Karpas-422 (cell line): ENCODE measurements at regions not wholly inside any gene's neighbourhood (a gene's known extent, or its start where the extent isn't known, plus 50 kb on each side); places are given as distances from the start of the nearest gene placed in this dataset.

Experiments used
- DNase-seq: peaks from one replicate; pipeline ENCODE4 v3.0.0-alpha.2; 2015
- H2AFZ ChIP-seq: fragments of 200-600 bp; sonication (generic); 2 replicates; pipeline ENCODE4 v1.6.1; 2014; ENCODE audit warnings: antibody characterized with exemption, low read length, mixed read lengths
- H3K27ac ChIP-seq: fragments of 200-600 bp; sonication (generic); 2 replicates; pipeline ENCODE4 v1.5.1; 2014; ENCODE audit warnings: mild to moderate bottlenecking, low read length, moderate library complexity
- H3K27me3 ChIP-seq: fragments of 200-600 bp; sonication (generic); 2 replicates; pipeline ENCODE4 v1.6.1; 2014; ENCODE audit warnings: low read length, mixed read lengths
- H3K36me3 ChIP-seq: fragments of 200-600 bp; sonication (generic); 2 replicates; pipeline ENCODE4 v1.6.1; 2014; ENCODE audit warnings: low read length, mixed read lengths; ENCODE audit not compliant: insufficient read depth
- H3K4me1 ChIP-seq: fragments of 200-600 bp; sonication (generic); 2 replicates; pipeline ENCODE4 v1.6.1; 2014; ENCODE audit warnings: mild to moderate bottlenecking, low read length, mixed read lengths
- H3K4me2 ChIP-seq: fragments of 200-600 bp; sonication (generic); 2 replicates; pipeline ENCODE4 v1.6.1; 2014; ENCODE audit warnings: low read length, low read depth, mild to moderate bottlenecking; ENCODE audit not compliant: poor library complexity, severe bottlenecking
- H3K4me3 ChIP-seq: fragments of 200-600 bp; sonication (generic); 2 replicates; pipeline ENCODE4 v1.5.1; 2014; ENCODE audit warnings: mild to moderate bottlenecking, antibody characterized with exemption, low read length, mixed read lengths
- H3K79me2 ChIP-seq: fragments of 200-600 bp; sonication (generic); 2 replicates; pipeline ENCODE4 v1.6.1; 2014; ENCODE audit warnings: mild to moderate bottlenecking, low read length, mixed read lengths
- H3K9ac ChIP-seq: fragments of 200-600 bp; sonication (generic); 2 replicates; pipeline ENCODE4 v1.6.0; 2014; ENCODE audit warnings: low read length
- H3K9me2 ChIP-seq: fragments of 200-600 bp; sonication (generic), shearing (Covaris generic); replicated peaks from 2 replicates; pipeline ENCODE4 v1.6.0; 2014; ENCODE audit warnings: mild to moderate bottlenecking, low read length, moderate library complexity; ENCODE audit not compliant: insufficient read depth
- H3K9me3 ChIP-seq: fragments of 300-700, 200-600 bp; sonication (generic); 2 replicates; pipeline ENCODE4 v1.6.1; 2014; ENCODE audit warnings: low read length, mixed read lengths
- H4K20me1 ChIP-seq: fragments of 200-600 bp; sonication (generic); 2 replicates; pipeline ENCODE4 v1.6.1; 2014; ENCODE audit warnings: mild to moderate bottlenecking, antibody characterized with exemption, low read length, low read depth; ENCODE audit not compliant: insufficient read depth

GRCh38 chr13:50382511-50382910 lies 367.3 kb downstream of the KCNRG start:
- Histone ChIP-seq H3K9ac (no peak overlapping the region), H4K20me1 (no peaks in the 10 kb centered on the region), H3K79me2 (no peaks in the 10 kb centered on the region), H3K4me2 (no peak overlapping the region), H3K36me3 (peaks cover 7% of the 10 kb centered on the region; the same call in 1 of the 2 replicates), H3K27ac (no peak overlapping the region), H3K9me3 (peaks cover 7% of the 10 kb centered on the region; the same call in 1 of the 2 replicates), H2AFZ (no peak overlapping the region), H3K4me3 (no peak overlapping the region), H3K9me2 (no peaks in the 10 kb centered on the region), H3K4me1 (peaks cover 34% of the 10 kb centered on the region), H3K27me3 (no peaks in the 10 kb centered on the region)
- no peak for DNase-seq

- H4K20me1 ChIP-seq = no peaks in the 10 kb centered on the region
- no peak overlapping the region for H2AFZ ChIP-seq
- H3K9me3 ChIP-seq = peaks cover 7% of the 10 kb centered on the region; the same call in 1 of the 2 replicates
- H3K9me2 ChIP-seq = no peaks in the 10 kb centered on the region
- no peak overlapping the region for H3K4me3 ChIP-seq
- peaks cover 34% of the 10 kb centered on the region for H3K4me1 ChIP-seq
- H3K36me3 ChIP-seq = peaks cover 7% of the 10 kb centered on the region; the same call in 1 of the 2 replicates
- H3K4me2 ChIP-seq = no peak overlapping the region
- no peaks in the 10 kb centered on the region for H3K27me3 ChIP-seq
- H3K9ac ChIP-seq = no peak overlapping the region
- H3K79me2 ChIP-seq = no peaks in the 10 kb centered on the region
- no peak overlapping the region for H3K27ac ChIP-seq
- no peak for DNase-seq
Observed at GRCh38 chr13:50382951-50383350, 367.7 kb downstream of the KCNRG start.

DNA sequence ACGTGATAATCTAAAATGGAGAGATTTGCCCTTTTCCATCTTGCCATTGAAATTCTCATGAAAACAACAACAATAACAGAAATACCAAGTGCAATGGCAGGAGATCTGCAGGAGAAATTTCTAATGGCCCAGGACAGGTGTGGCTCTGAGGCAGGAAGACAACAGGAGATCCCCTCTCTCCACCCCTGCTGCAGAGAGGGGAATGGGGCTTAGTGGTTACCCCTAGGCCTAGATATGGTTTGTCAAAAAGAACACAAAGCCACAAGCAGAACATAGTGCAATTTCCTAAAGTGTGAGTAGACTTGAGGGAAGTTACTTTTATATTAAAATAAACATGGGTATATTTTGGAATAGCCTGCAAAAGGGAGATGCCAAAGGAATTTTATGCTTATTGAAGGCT lies 369.5 kb downstream of the KCNRG start:
- Histone ChIP-seq H3K9ac (no peak overlapping the region), H3K9me2 (no peaks in the 10 kb centered on the region), H3K27me3 (no peaks in the 10 kb centered on the region), H3K4me3 (no peak overlapping the region), H4K20me1 (no peaks in the 10 kb centered on the region), H3K36me3 (peaks cover 7% of the 10 kb centered on the region; the same call in 1 of the 2 replicates), H3K4me2 (no peak overlapping the region), H2AFZ (no peak overlapping the region), H3K27ac (no peak overlapping the region), H3K9me3 (peaks cover 7% of the 10 kb centered on the region; the same call in 1 of the 2 replicates), H3K4me1 (peaks cover 25% of the 10 kb centered on the region), H3K79me2 (no peaks in the 10 kb centered on the region)
- DNase-seq = no peak

- no peaks in the 10 kb centered on the region for H3K9me2 ChIP-seq
- H3K27ac ChIP-seq = no peak overlapping the region; the same call in 1 of the 2 replicates
- H3K4me1 ChIP-seq = peaks cover 43% of the 10 kb centered on the region
- H2AFZ ChIP-seq = no peak overlapping the region
- H3K36me3 ChIP-seq = no peaks in the 10 kb centered on the region
- H3K9me3 ChIP-seq = no peaks in the 10 kb centered on the region
- H3K9ac ChIP-seq = peak overlapping the region; percentile 29
- H3K4me2 ChIP-seq = peak overlapping the region; percentile 55
- no peak overlapping the region for H3K4me3 ChIP-seq
- H3K79me2 ChIP-seq = no peaks in the 10 kb centered on the region
- H3K27me3 ChIP-seq = no peaks in the 10 kb centered on the region
- DNase-seq = no peak
- no peaks in the 10 kb centered on the region for H4K20me1 ChIP-seq
Observed at GRCh38 chr13:50386541-50387050, 371.4 kb downstream of the KCNRG start.

DNA sequence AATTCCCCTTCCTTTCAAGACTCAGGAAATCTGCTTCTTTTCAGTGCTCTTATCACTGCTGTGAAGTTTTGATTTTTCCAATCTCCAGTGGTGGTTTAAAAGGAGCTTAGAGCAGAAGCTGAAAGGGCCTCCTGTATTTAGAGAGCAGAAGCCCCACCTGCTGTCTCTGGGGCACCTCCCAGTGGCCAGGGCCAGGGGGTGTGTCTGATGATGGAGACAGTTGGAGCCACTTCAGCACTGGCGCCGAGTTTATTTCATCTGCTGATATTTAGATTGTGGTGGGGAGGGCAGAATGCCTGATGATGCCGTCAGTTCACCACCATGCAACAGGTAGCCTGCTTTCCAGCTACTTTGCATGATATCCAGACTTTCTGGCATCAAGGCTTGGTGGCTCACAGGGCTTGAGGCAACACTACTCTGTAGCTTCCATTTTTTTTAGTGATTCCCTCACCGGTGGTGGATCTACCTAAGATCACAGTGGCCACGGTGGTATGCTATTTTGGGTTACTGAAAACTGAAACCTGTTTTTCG lies 371.9 kb downstream of the KCNRG start:
- Histone ChIP-seq H4K20me1 (no peaks in the 10 kb centered on the region), H3K27ac (peak overlapping the region; percentile 44), H3K4me2 (peak overlapping the region; percentile 55), H3K9me2 (no peaks in the 10 kb centered on the region), H2AFZ (peak overlapping the region; percentile 54), H3K9me3 (no peaks in the 10 kb centered on the region), H3K9ac (peak overlapping the region; percentile 30), H3K4me3 (no peak overlapping the region), H3K27me3 (no peaks in the 10 kb centered on the region), H3K79me2 (no peaks in the 10 kb centered on the region), H3K4me1 (peaks cover 49% of the 10 kb centered on the region), H3K36me3 (no peaks in the 10 kb centered on the region)
- peak; percentile 83 for DNase-seq

- no peak overlapping the region for H3K27ac ChIP-seq
- H3K4me3 ChIP-seq = no peak overlapping the region
- H4K20me1 ChIP-seq = no peaks in the 10 kb centered on the region
- peaks cover 62% of the 10 kb centered on the region for H3K4me1 ChIP-seq
- no peaks in the 10 kb centered on the region for H3K79me2 ChIP-seq
- DNase-seq = no peak
- no peak overlapping the region for H2AFZ ChIP-seq
- H3K9me2 ChIP-seq = no peaks in the 10 kb centered on the region
- no peak overlapping the region for H3K4me2 ChIP-seq
- H3K36me3 ChIP-seq = no peaks in the 10 kb centered on the region
- H3K27me3 ChIP-seq = no peaks in the 10 kb centered on the region
- no peak overlapping the region for H3K9ac ChIP-seq
- no peaks in the 10 kb centered on the region for H3K9me3 ChIP-seq
Observed at GRCh38 chr13:50388481-50388880, 373.2 kb downstream of the KCNRG start.

DNA sequence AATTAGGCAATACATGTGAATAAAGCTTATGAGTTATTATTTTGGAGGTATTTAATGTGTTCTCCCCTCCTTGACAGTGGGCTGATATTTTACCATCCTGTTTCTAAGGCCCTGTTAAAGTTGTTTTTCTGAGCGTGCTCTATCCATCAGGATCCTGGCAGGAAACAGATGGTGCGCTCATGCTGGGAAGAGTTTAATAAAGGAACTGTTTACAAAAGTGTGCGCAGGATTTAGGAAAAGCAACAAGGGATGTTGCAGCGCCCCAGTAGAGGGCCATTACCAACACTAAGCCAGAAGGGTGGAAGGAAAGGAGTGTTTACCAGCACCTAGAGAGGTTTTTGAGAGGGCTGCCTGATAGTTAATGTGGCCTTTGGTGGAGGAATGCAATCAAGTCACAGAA lies 374.5 kb downstream of the KCNRG start:
- Histone ChIP-seq H4K20me1 (no peaks in the 10 kb centered on the region), H2AFZ (no peak overlapping the region), H3K9ac (no peak overlapping the region)

GRCh38 chr13:50390503-50391248 lies 375.4 kb downstream of the KCNRG start:
- Histone ChIP-seq H2AFZ (0 out of 2 replicates have a peak overlapping the region, but pooled peaks have one; percentile 3), H3K9me3 (no peaks in the 10 kb centered on the region), H3K4me1 (peaks cover 84% of the 10 kb centered on the region), H3K4me2 (no peak overlapping the region), H3K4me3 (no peak overlapping the region), H3K9ac (no peak overlapping the region), H3K79me2 (no peaks in the 10 kb centered on the region), H3K36me3 (no peaks in the 10 kb centered on the region), H3K27ac (no peak overlapping the region; the same call in 1 of the 2 replicates), H3K27me3 (no peaks in the 10 kb centered on the region), H3K9me2 (no peaks in the 10 kb centered on the region), H4K20me1 (no peaks in the 10 kb centered on the region)
- peak; percentile 41 for DNase-seq

More for the DNA sequence above, 374.5 kb downstream of the KCNRG start:
- DNase-seq = no peak
- Histone ChIP-seq H3K9me2 (no peaks in the 10 kb centered on the region), H3K27me3 (no peaks in the 10 kb centered on the region), H3K79me2 (no peaks in the 10 kb centered on the region), H3K36me3 (no peaks in the 10 kb centered on the region), H3K27ac (no peak overlapping the region), H3K4me2 (no peak overlapping the region), H3K9me3 (no peaks in the 10 kb centered on the region), H3K4me1 (peaks cover 75% of the 10 kb centered on the region), H3K4me3 (no peak overlapping the region)
